Naive thymus-derived CD8-positive, alpha-beta T cell (primary cell): ENCODE measurements at regions not wholly inside any gene's neighbourhood (a gene's known extent, or its start where the extent isn't known, plus 50 kb on each side); places are given as distances from the start of the nearest gene placed in this dataset.
A peak's percentile ranks its signal among the peaks of the same experiment; 100 is the strongest.

Experiments
- ATAC-seq, 2 donors: fragments of 150-1000 bp; cut with Tn5 transposase in 1 of 2; sonication (Bioruptor Pico), chemical (Tn5 transposase) in 1 of 2; 1 replicate in 1 of 2; 2 replicates in 1 of 2; pipeline ENCODE4 v1.10.0; 2021; ENCODE audit warnings: mild to moderate bottlenecking in 2 of 2, moderate library complexity in 2 of 2
- POLR2A ChIA-PET: fragments of 350-600 bp; sonication (Branson Sonifier 250); formaldehyde crosslinking; loops from one replicate; lab custom pipeline; 2021; ENCODE audit warnings: antibody characterized with exemption; lab: Charles Lee
- DNase-seq, 10 donors: peaks; one replicate each; pipeline versions ENCODE4 v3.0.0 to v3.0.0-alpha.2; 2020 to 2022
- H3K27ac Mint-ChIP-seq, 10 donors: one replicate each; pipeline ENCODE4 v1.8.0; 2020 to 2022; ENCODE audit warnings: mild to moderate bottlenecking in 10 of 10, mixed read lengths in 10 of 10, moderate library complexity in 4 of 10, inconsistent platforms in 1 of 10
- H3K27me3 Mint-ChIP-seq, 5 donors: one replicate each; pipeline ENCODE4 v1.8.0; 2021 to 2022; ENCODE audit warnings: mixed read lengths in 5 of 5
- H3K36me3 Mint-ChIP-seq, 3 donors: one replicate each; pipeline ENCODE4 v1.8.0; 2020 to 2022; ENCODE audit warnings: mixed read lengths in 3 of 3, mild to moderate bottlenecking in 2 of 3, inconsistent platforms in 1 of 3
- H3K4me1 Mint-ChIP-seq, 4 donors: one replicate each; pipeline ENCODE4 v1.8.0; 2021 to 2022; ENCODE audit warnings: mixed read lengths in 4 of 4
- H3K4me3 Mint-ChIP-seq, 10 donors: one replicate each; pipeline ENCODE4 v1.8.0; 2020 to 2022; ENCODE audit warnings: mild to moderate bottlenecking in 10 of 10, mixed read lengths in 10 of 10, moderate library complexity in 6 of 10, inconsistent platforms in 1 of 10
- H3K9me3 Mint-ChIP-seq, 9 donors: one replicate each; pipeline ENCODE4 v1.8.0; 2020 to 2022; ENCODE audit warnings: mixed read lengths in 9 of 9, mild to moderate bottlenecking in 3 of 9, inconsistent platforms in 1 of 9, moderate library complexity in 1 of 9

- no peak for ATAC-seq
- Mint-ChIP-seq H3K27me3 (peaks cover 13 to 71% (median 38%) of the 10 kb centered on the region in 5 donors), H3K36me3 (no peaks in the 10 kb centered on the region), H3K9me3 (peaks cover 0 to 2% (median 0%) of the 10 kb centered on the region in 9 donors), H3K4me1 (peaks cover 5 to 24% (median 14%) of the 10 kb centered on the region in 4 donors), H3K27ac (no peak overlapping the region), H3K4me3 (no peak overlapping the region)
- DNase-seq = no peak
- POLR2A ChIA-PET = no interaction called here
Observed at GRCh38 chr7:155404976-155405375, 53.0 kb upstream of the EN2 start.

GRCh38 chr7:155405399-155406318 lies 52.3 kb upstream of the EN2 start:
- POLR2A ChIA-PET = no interaction called here
- Mint-ChIP-seq H3K4me1 (peaks cover 5 to 28% (median 17%) of the 10 kb centered on the region in 4 donors), H3K36me3 (no peaks in the 10 kb centered on the region), H3K9me3 (peaks cover 0 to 2% (median 0%) of the 10 kb centered on the region in 9 donors), H3K27ac (peak overlapping the region in 1 of 10 donors; percentile 48), H3K27me3 (peaks cover 13 to 77% (median 44%) of the 10 kb centered on the region in 5 donors), H3K4me3 (peak overlapping the region in 4 of 10 donors; percentile 12 to 43 (median 31))
- ATAC-seq (peak in 1 of 2 donors; percentile 66), DNase-seq (peak in 2 of 10 donors; percentile 7 to 8)

GRCh38 chr7:155407799-155408198 lies 50.1 kb upstream of the EN2 start:
- DNase-seq (no peak), ATAC-seq (no peak)
- no peaks in the 10 kb centered on the region for H3K36me3 Mint-ChIP-seq
- POLR2A ChIA-PET = no interaction called here
- peaks cover 5 to 32% (median 21%) of the 10 kb centered on the region in 4 donors for H3K4me1 Mint-ChIP-seq
- H3K4me3 Mint-ChIP-seq = no peak overlapping the region
- no peak overlapping the region for H3K27ac Mint-ChIP-seq
- H3K9me3 Mint-ChIP-seq = no peaks in the 10 kb centered on the region
- H3K27me3 Mint-ChIP-seq = peaks cover 14 to 80% (median 53%) of the 10 kb centered on the region in 5 donors
